T-cell (primary cell): ENCODE measurements at regions not wholly inside any gene's neighbourhood (a gene's known extent, or its start where the extent isn't known, plus 50 kb on each side); places are given as distances from the start of the nearest gene placed in this dataset.
"Not testable (repeated sequence)": the region's sequence is repeated elsewhere in the genome, so short reads cannot be mapped to it uniquely, and the experiment has no call there.

Experiments
- ATAC-seq, 4 experiments: fragments of 200-7000 bp in 3 of 4; fragments of 150-1000 bp in 1 of 4; cut with Tn5 transposase; replicated peaks in 1 of 4; 1 replicate in 3 of 4; 2 replicates in 1 of 4; pipeline ENCODE4 v1.10.0; 2021; ENCODE audit warnings: moderate library complexity in 3 of 4, mild to moderate bottlenecking in 2 of 4, moderate number of reproducible peaks in 1 of 4
- CTCF ChIA-PET, 2 donors: fragments of 300-600 bp; sonication (Branson Sonifier 250); formaldehyde crosslinking; loops; one replicate each; lab custom pipeline; 2022; ENCODE audit warnings: antibody characterized with exemption in 2 of 2; lab: Charles Lee
- POLR2A ChIA-PET, 2 donors: fragments of 300-600 bp; sonication (Branson Sonifier 250); formaldehyde crosslinking; loops; one replicate each; lab custom pipeline; 2022; ENCODE audit warnings: antibody characterized with exemption in 2 of 2; lab: Charles Lee
- DNase-seq, 35 experiments: peaks; one replicate each; pipeline versions ENCODE4 v3.0.0 to v3.0.0-alpha.2; 2013 to 2023
- H3K27ac ChIP-seq: one replicate; pipeline ENCODE4 v1.5.1; 2013; ENCODE audit warnings: low read length
- H3K27me3 ChIP-seq, 2 experiments: replicated peaks in 1 of 2; 1 replicate in 1 of 2; 2 replicates in 1 of 2; pipeline versions ENCODE4 v1.6.1 to v1.7.0; 2013; ENCODE audit warnings: low read length in 1 of 2, mixed read lengths in 1 of 2; ENCODE audit not compliant: control insufficient read depth in 2 of 2, insufficient read depth in 2 of 2; ENCODE audit errors: extremely low read depth in 1 of 2
- H3K36me3 ChIP-seq, 2 donors: 1 replicate in 1 of 2; 2 replicates in 1 of 2; pipeline versions ENCODE4 v1.6.1 to v1.7.0; 2013; ENCODE audit warnings: low read length in 1 of 2; ENCODE audit not compliant: control insufficient read depth in 2 of 2, insufficient read depth in 1 of 2; ENCODE audit errors: extremely low read depth in 1 of 2
- H3K4me1 ChIP-seq, 2 experiments: 1 replicate in 1 of 2; 2 replicates in 1 of 2; pipeline versions ENCODE4 v1.6.1 to v1.7.0; 2013; ENCODE audit warnings: low read length in 2 of 2, mixed read lengths in 1 of 2; ENCODE audit not compliant: insufficient read depth in 2 of 2, control insufficient read depth in 1 of 2; ENCODE audit errors: extremely low read depth in 1 of 2
- H3K4me3 ChIP-seq, 2 donors: 1 replicate in 1 of 2; 2 replicates in 1 of 2; pipeline versions ENCODE4 v1.5.1 to v1.7.0; 2013; ENCODE audit warnings: mild to moderate bottlenecking in 2 of 2, low read length in 1 of 2, moderate library complexity in 1 of 2; ENCODE audit not compliant: control insufficient read depth in 1 of 2; ENCODE audit errors: extremely low read depth in 1 of 2
- H3K9me3 ChIP-seq: 2 replicates; pipeline ENCODE4 v1.7.0; 2013
- H3K27ac Mint-ChIP-seq, 2 donors: one replicate each; pipeline ENCODE4 v1.8.0; 2020 to 2021; ENCODE audit warnings: mild to moderate bottlenecking in 2 of 2, mixed read lengths in 2 of 2
- H3K27me3 Mint-ChIP-seq, 2 donors: one replicate each; pipeline ENCODE4 v1.8.0; 2021 to 2022; ENCODE audit warnings: mixed read lengths in 2 of 2
- H3K36me3 Mint-ChIP-seq: one replicate; pipeline ENCODE4 v1.8.0; 2021; ENCODE audit warnings: mixed read lengths
- H3K4me1 Mint-ChIP-seq, 3 donors: one replicate each; pipeline ENCODE4 v1.8.0; 2020 to 2022; ENCODE audit warnings: mixed read lengths in 3 of 3, mild to moderate bottlenecking in 1 of 3
- H3K4me3 Mint-ChIP-seq, 3 donors: one replicate each; pipeline ENCODE4 v1.8.0; 2020 to 2022; ENCODE audit warnings: mild to moderate bottlenecking in 3 of 3, mixed read lengths in 3 of 3, moderate library complexity in 3 of 3
- H3K9me3 Mint-ChIP-seq, 3 donors: one replicate each; pipeline ENCODE4 v1.8.0; 2020 to 2022; ENCODE audit warnings: mixed read lengths in 3 of 3
- WGBS: methylation state at CpG from one replicate; pipeline ENCODE4 v1.1.5; 2013; ENCODE audit warnings: missing lambda C conversion rate; ENCODE audit not compliant: insufficient coverage; 5-methylcytosine and 5-hydroxymethylcytosine counted together

GRCh38 chr6:81344026-81344425 is 408.5 kb downstream of the TENT5A start:
- H3K27ac Mint-ChIP-seq, H3K9me3 ChIP-seq, H3K36me3 Mint-ChIP-seq, H3K9me3 Mint-ChIP-seq, ATAC-seq, H3K36me3 ChIP-seq, CTCF ChIA-PET, H3K4me1 Mint-ChIP-seq, H3K27me3 ChIP-seq, POLR2A ChIA-PET, DNase-seq, H3K4me3 ChIP-seq, H3K4me3 Mint-ChIP-seq, H3K27ac ChIP-seq, H3K4me1 ChIP-seq, H3K27me3 Mint-ChIP-seq: not testable (repeated sequence)
- 72% methylated on average over 3 of the region's 8 CpGs for WGBS

- Mint-ChIP-seq H3K36me3 (no peaks in the 10 kb centered on the region), H3K4me3 (no peak overlapping the region), H3K9me3 (peaks cover 14 to 15% (median 15%) of the 10 kb centered on the region in 3 donors), H3K27me3 (no peaks in the 10 kb centered on the region), H3K27ac (no peak overlapping the region), H3K4me1 (no peaks in the 10 kb centered on the region)
- H3K36me3 ChIP-seq, result no peaks in the 10 kb centered on the region
- no peaks in the 10 kb centered on the region for H3K27me3 ChIP-seq
- CTCF ChIA-PET, result no interaction called here
- POLR2A ChIA-PET, result no interaction called here
- H3K4me1 ChIP-seq, result no peaks in the 10 kb centered on the region
- H3K4me3 ChIP-seq, result no peak overlapping the region
- no peaks in the 10 kb centered on the region for H3K9me3 ChIP-seq
- DNase-seq, result no peak
- no peak for ATAC-seq
- H3K27ac ChIP-seq, result no peak overlapping the region
- 88% methylated on average over 2 of the region's 4 CpGs for WGBS
These were observed 411.5 kb downstream of the TENT5A start for GRCh38 chr6:81340946-81341345.

GRCh38 chr6:81331526-81331925 is 421.0 kb downstream of the TENT5A start:
- no peaks in the 10 kb centered on the region for H3K4me1 ChIP-seq
- DNase-seq (no peak), ATAC-seq (no peak)
- Mint-ChIP-seq H3K27ac (no peak overlapping the region), H3K4me1 (no peaks in the 10 kb centered on the region), H3K36me3 (no peaks in the 10 kb centered on the region), H3K9me3 (peaks cover 2 to 3% (median 2%) of the 10 kb centered on the region in 3 donors), H3K27me3 (no peaks in the 10 kb centered on the region), H3K4me3 (no peak overlapping the region)
- no CpG with 5 or more reads among the region's 1 CpG for WGBS
- POLR2A ChIA-PET, result no interaction called here
- no peaks in the 10 kb centered on the region for H3K27me3 ChIP-seq
- CTCF ChIA-PET, result no interaction called here
- H3K36me3 ChIP-seq, result no peaks in the 10 kb centered on the region
- no peak overlapping the region for H3K27ac ChIP-seq
- no peak overlapping the region for H3K4me3 ChIP-seq
- no peaks in the 10 kb centered on the region for H3K9me3 ChIP-seq

DNA sequence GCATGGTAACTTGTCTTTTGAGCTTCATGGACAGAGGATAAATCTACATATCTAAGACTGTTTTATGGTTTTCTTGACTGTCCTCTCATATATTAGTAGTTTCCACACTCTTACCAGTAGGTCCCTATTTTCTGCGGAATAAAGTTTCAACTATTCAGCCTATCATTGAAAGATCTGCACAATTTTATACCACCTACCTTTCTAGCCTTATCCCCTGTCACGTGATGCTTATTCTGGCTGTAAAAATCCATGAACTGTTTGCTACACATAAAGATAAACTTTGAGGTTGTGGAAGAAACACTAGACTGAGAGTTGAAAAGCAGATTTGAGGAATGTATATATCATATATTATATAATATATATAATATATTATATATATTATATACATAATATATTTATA is 423.8 kb downstream of the TENT5A start:
- no peak overlapping the region for H3K4me3 ChIP-seq
- CTCF ChIA-PET, result no interaction called here

GRCh38 chr6:81326881-81327561 is 425.5 kb downstream of the TENT5A start:
- Mint-ChIP-seq H3K4me3 (no peak overlapping the region), H3K27ac (no peak overlapping the region), H3K4me1 (no peaks in the 10 kb centered on the region), H3K27me3 (no peaks in the 10 kb centered on the region), H3K9me3 (peaks cover 0 to 4% (median 2%) of the 10 kb centered on the region in 3 donors), H3K36me3 (no peaks in the 10 kb centered on the region)
- H3K27me3 ChIP-seq, result no peaks in the 10 kb centered on the region
- CTCF ChIA-PET, result interaction anchor here in 1 of 2 donors (0.7 kb wide), 1 partner anchor 15 kb away, joined by 4 read pairs; no protein-coding TSS in a partner anchor
- ATAC-seq (no peak), DNase-seq (no peak)
- POLR2A ChIA-PET, result interaction anchor here in 1 of 2 donors (0.6 kb wide), 1 partner anchor 12 kb away, joined by 4 read pairs; no protein-coding TSS in a partner anchor
- no peaks in the 10 kb centered on the region for H3K36me3 ChIP-seq
- no peak overlapping the region for H3K4me3 ChIP-seq
- H3K4me1 ChIP-seq, result no peaks in the 10 kb centered on the region
- WGBS, result 50% methylated on average over 1 of the region's 7 CpGs
- H3K27ac ChIP-seq, result no peak overlapping the region
- H3K9me3 ChIP-seq, result no peaks in the 10 kb centered on the region

More for the DNA sequence above, 423.8 kb downstream of the TENT5A start:
- Mint-ChIP-seq H3K27ac (no peak overlapping the region), H3K4me3 (no peak overlapping the region), H3K27me3 (no peaks in the 10 kb centered on the region), H3K4me1 (no peaks in the 10 kb centered on the region), H3K36me3 (no peaks in the 10 kb centered on the region), H3K9me3 (peaks cover 0 to 5% (median 0%) of the 10 kb centered on the region in 3 donors)
- Histone ChIP-seq H3K4me1 (no peaks in the 10 kb centered on the region), H3K27ac (no peak overlapping the region), H3K9me3 (no peaks in the 10 kb centered on the region), H3K27me3 (no peaks in the 10 kb centered on the region), H3K36me3 (no peaks in the 10 kb centered on the region)
- POLR2A ChIA-PET, result no interaction called here
- ATAC-seq (no peak), DNase-seq (no peak)
- 75% methylated on average over 1 of the region's 2 CpGs for WGBS

DNA sequence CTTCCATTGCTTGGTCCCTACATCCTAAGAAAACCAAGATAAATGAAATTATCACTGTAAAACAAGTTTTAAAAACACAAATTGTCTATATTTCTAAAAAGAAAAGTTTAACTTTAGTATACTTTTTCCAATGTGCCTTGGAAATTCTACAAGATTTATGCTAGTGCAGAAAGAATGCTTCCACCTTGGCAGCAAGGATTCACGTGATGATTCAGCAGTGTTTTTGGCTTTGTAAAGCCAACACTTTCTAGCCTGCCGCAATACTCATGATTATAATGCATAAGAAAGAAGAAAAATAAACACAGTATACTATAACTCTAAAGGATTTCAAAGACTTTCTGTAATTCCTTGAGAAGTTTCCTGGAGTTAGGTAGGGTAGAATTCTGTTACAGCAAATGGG is 442.7 kb downstream of the TENT5A start:
- H3K9me3 ChIP-seq, result no peaks in the 10 kb centered on the region
- DNase-seq, result no peak
- ChIA-PET CTCF (no interaction called here), POLR2A (no interaction called here)
- no peak overlapping the region for H3K27ac Mint-ChIP-seq
- no peaks in the 10 kb centered on the region for H3K27me3 ChIP-seq
- no peaks in the 10 kb centered on the region for H3K36me3 Mint-ChIP-seq
- H3K27me3 Mint-ChIP-seq, result no peaks in the 10 kb centered on the region
- peaks cover 7 to 15% (median 15%) of the 10 kb centered on the region in 3 donors for H3K9me3 Mint-ChIP-seq
- no peaks in the 10 kb centered on the region for H3K36me3 ChIP-seq
- no peaks in the 10 kb centered on the region for H3K4me1 Mint-ChIP-seq
- H3K4me3 Mint-ChIP-seq, result no peak overlapping the region
- WGBS, result no CpG with 5 or more reads among the region's 2 CpGs
- H3K27ac ChIP-seq, result no peak overlapping the region
- H3K4me3 ChIP-seq, result no peak overlapping the region
- no peak for ATAC-seq
- no peaks in the 10 kb centered on the region for H3K4me1 ChIP-seq
